ENCODE measurements at regions not wholly inside any gene's neighbourhood (a gene's known extent, or its start where the extent isn't known, plus 50 kb on each side); places are given as distances from the start of the nearest gene placed in this dataset.

- no peaks in the 10 kb centered on the region for H3K79me2 ChIP-seq (ENCODE audit: control insufficient read depth, insufficient read depth, low read length)
- H2AFZ ChIP-seq (ENCODE audit: control insufficient read depth, low read length) = no peak overlapping the region
- H3K4me2 ChIP-seq (ENCODE audit: control insufficient read depth, extremely low read depth, insufficient read depth, low read depth, low read length) = no peak overlapping the region
- H3K9ac ChIP-seq (ENCODE audit: control insufficient read depth, extremely low read depth, insufficient read depth, low read length) = no peak overlapping the region
- no peak overlapping the region for H3K27ac ChIP-seq (ENCODE audit: control insufficient read depth, insufficient read depth, low read length)
- DNase-seq (ENCODE audit: low read depth, low spot score) = no peak
- H3K27me3 ChIP-seq (ENCODE audit: control insufficient read depth, extremely low read depth, insufficient read depth, low read length) = no peaks in the 10 kb centered on the region
- H3K9me1 ChIP-seq (ENCODE audit: control insufficient read depth, extremely low read depth, insufficient read depth, low read length) = no peaks in the 10 kb centered on the region
- no peak overlapping the region for H3K4me3 ChIP-seq (ENCODE audit: control insufficient read depth in 2 of 3, extremely low read depth in 1 of 3, insufficient read depth in 2 of 3, low read depth in 1 of 3, low read length in 3 of 3)
- dilution Hi-C loops (cut with MboI; ENCODE audit: extremely low pct_ligation_motif_present, low sequenced_read_pairs) = no loop called here
- FAIRE-seq = no peak
- H3K4me1 ChIP-seq (ENCODE audit: control insufficient read depth, extremely low read depth, insufficient read depth, low read length) = no peaks in the 10 kb centered on the region
- no peaks in the 10 kb centered on the region for H4K20me1 ChIP-seq (ENCODE audit: control insufficient read depth, extremely low read depth, insufficient read depth, low read length)
- peaks cover 6% of the 10 kb centered on the region for H3K9me3 ChIP-seq (ENCODE audit: control insufficient read depth, low read depth, low read length)
- no peaks in the 10 kb centered on the region for H3K36me3 ChIP-seq (ENCODE audit: control insufficient read depth in 2 of 2, extremely low read depth in 1 of 2, insufficient read depth in 2 of 2, low read length in 2 of 2)
- no peak for TF ChIP-seq EZH2 (IDR thresholded peaks at IDR 0.05; ENCODE audit: low read length)
- no peak for TF ChIP-seq CTCF (optimal IDR thresholded peaks at IDR 0.05 in 1 of 3, IDR thresholded peaks at IDR 0.05 in 1 of 3, conservative IDR thresholded peaks at IDR 0.05 in 1 of 3; ENCODE audit: extremely low read depth in 1 of 3, insufficient read depth in 2 of 3, low read length in 3 of 3)
Observed at GRCh38 chr5:133675376-133676154, 63.2 kb upstream of the FSTL4 start.

- TF ChIP-seq EZH2 (IDR thresholded peaks at IDR 0.05; ENCODE audit: low read length) (no peak), CTCF (optimal IDR thresholded peaks at IDR 0.05 in 1 of 3, IDR thresholded peaks at IDR 0.05 in 1 of 3, conservative IDR thresholded peaks at IDR 0.05 in 1 of 3; ENCODE audit: extremely low read depth in 1 of 3, insufficient read depth in 2 of 3, low read length in 3 of 3) (no peak)
- no peak overlapping the region for H2AFZ ChIP-seq (ENCODE audit: control insufficient read depth, low read length)
- FAIRE-seq (no peak), DNase-seq (ENCODE audit: low read depth, low spot score) (no peak)
- H3K27ac ChIP-seq (ENCODE audit: control insufficient read depth, insufficient read depth, low read length) = no peak overlapping the region
- H3K9me1 ChIP-seq (ENCODE audit: control insufficient read depth, extremely low read depth, insufficient read depth, low read length) = no peaks in the 10 kb centered on the region
- peaks cover 7% of the 10 kb centered on the region for H3K9me3 ChIP-seq (ENCODE audit: control insufficient read depth, low read depth, low read length)
- H3K4me3 ChIP-seq (ENCODE audit: control insufficient read depth in 2 of 3, extremely low read depth in 1 of 3, insufficient read depth in 2 of 3, low read depth in 1 of 3, low read length in 3 of 3) = no peak overlapping the region
- no peaks in the 10 kb centered on the region for H3K79me2 ChIP-seq (ENCODE audit: control insufficient read depth, insufficient read depth, low read length)
- no peaks in the 10 kb centered on the region for H3K36me3 ChIP-seq (ENCODE audit: control insufficient read depth in 2 of 2, extremely low read depth in 1 of 2, insufficient read depth in 2 of 2, low read length in 2 of 2)
- H3K4me1 ChIP-seq (ENCODE audit: control insufficient read depth, extremely low read depth, insufficient read depth, low read length) = no peaks in the 10 kb centered on the region
- dilution Hi-C loops (cut with MboI; ENCODE audit: extremely low pct_ligation_motif_present, low sequenced_read_pairs) = no loop called here
- no peaks in the 10 kb centered on the region for H4K20me1 ChIP-seq (ENCODE audit: control insufficient read depth, extremely low read depth, insufficient read depth, low read length)
- H3K9ac ChIP-seq (ENCODE audit: control insufficient read depth, extremely low read depth, insufficient read depth, low read length) = no peak overlapping the region
- H3K27me3 ChIP-seq (ENCODE audit: control insufficient read depth, extremely low read depth, insufficient read depth, low read length) = peaks cover 3% of the 10 kb centered on the region
- H3K4me2 ChIP-seq (ENCODE audit: control insufficient read depth, extremely low read depth, insufficient read depth, low read depth, low read length) = no peak overlapping the region
Observed at GRCh38 chr5:133670336-133670735, 58.0 kb upstream of the FSTL4 start.
